Caco-2 (cell line): ENCODE measurements at regions not wholly inside any gene's neighbourhood (a gene's known extent, or its start where the extent isn't known, plus 50 kb on each side); places are given as distances from the start of the nearest gene placed in this dataset.

ENCODE experiments used
- BruUV-seq: library from RNA; stranded (reverse); fragments of 400-500 nt; replicated peaks from 2 replicates; lab custom pipeline; 2021; lab: Mats Ljungman, UMichigan
- CTCF ChIA-PET: fragments of 300-600 bp; sonication (Branson Sonifier 250); formaldehyde crosslinking; loops from one replicate; lab custom pipeline; 2022; ENCODE audit warnings: antibody characterized with exemption; lab: Charles Lee
- POLR2A ChIA-PET: fragments of 300-600 bp; sonication (Branson Sonifier 250); formaldehyde crosslinking; loops from one replicate; lab custom pipeline; 2022; ENCODE audit warnings: antibody characterized with exemption; lab: Charles Lee
- DNase-seq, 2 experiments: peaks; one replicate each; pipeline versions ENCODE4 v3.0.0 to v3.0.0-alpha.2; 2020 to 2022
- H3K27me3 ChIP-seq: replicated peaks from 2 replicates; pipeline ENCODE4 v1.6.0; 2011; ENCODE audit warnings: low read length; ENCODE audit not compliant: control insufficient read depth, insufficient read depth
- H3K36me3 ChIP-seq: 2 replicates; pipeline ENCODE4 v1.5.1; 2011; ENCODE audit warnings: low read length; ENCODE audit not compliant: control insufficient read depth, insufficient read depth
- H3K4me1 ChIP-seq: fragments of 250-450 bp; sonication (Bioruptor Pico); 2 replicates; pipeline ENCODE4 v1.5.1; 2020; ENCODE audit warnings: mild to moderate bottlenecking
- H3K4me3 ChIP-seq: 2 replicates; pipeline ENCODE4 v1.5.1; 2011; ENCODE audit warnings: low read depth, mild to moderate bottlenecking, control low read depth, low read length
- H3K9me3 ChIP-seq: fragments of 250-450 bp; sonication (Bioruptor Pico); 2 replicates; pipeline ENCODE4 v1.5.1; 2020; ENCODE audit warnings: mild to moderate bottlenecking, moderate library complexity
- H3K27ac Mint-ChIP-seq: one replicate; pipeline ENCODE4 v1.8.0; 2022; ENCODE audit warnings: mixed read lengths; ENCODE audit not compliant: unreplicated experiment
- H3K27me3 Mint-ChIP-seq: one replicate; pipeline ENCODE4 v1.8.0; 2022; ENCODE audit warnings: mixed read lengths; ENCODE audit not compliant: insufficient read depth, unreplicated experiment
- H3K36me3 Mint-ChIP-seq: one replicate; pipeline ENCODE4 v1.8.0; 2022; ENCODE audit warnings: mild to moderate bottlenecking, mixed read lengths; ENCODE audit not compliant: insufficient read depth, unreplicated experiment
- H3K4me1 Mint-ChIP-seq: one replicate; pipeline ENCODE4 v1.8.0; 2022; ENCODE audit warnings: low read depth, mixed read lengths; ENCODE audit not compliant: unreplicated experiment
- H3K4me3 Mint-ChIP-seq: one replicate; pipeline ENCODE4 v1.8.0; 2022; ENCODE audit warnings: mild to moderate bottlenecking, moderate library complexity, mixed read lengths; ENCODE audit not compliant: unreplicated experiment
- H3K9me3 Mint-ChIP-seq: one replicate; pipeline ENCODE4 v1.8.0; 2022; ENCODE audit warnings: mixed read lengths; ENCODE audit not compliant: unreplicated experiment
- intact Hi-C: fragments of 100-400 bp; cut with micrococcal nuclease; formaldehyde crosslinking; loops from one replicate; pipeline ENCODE4 v1.10.0; 2022; ENCODE audit not compliant: unreplicated experiment
- TF ChIP-seq, protein P1 (sequence below), 2 experiments: fragments of 200-600 bp in 1 of 2; IDR thresholded peaks; 1 replicate in 1 of 2; 2 replicates in 1 of 2; pipeline versions ENCODE4 v1.5.1 to v1.8.0; 2011 to 2022; ENCODE audit warnings: antibody characterized with exemption in 1 of 2, control low read depth in 1 of 2, inconsistent platforms in 1 of 2, low read depth in 1 of 2, low read length in 1 of 2, mild to moderate bottlenecking in 1 of 2, moderate library complexity in 1 of 2; ENCODE audit not compliant: insufficient read depth in 1 of 2, severe bottlenecking in 1 of 2, unreplicated experiment in 1 of 2

GRCh38 chr9:80407220-80407619, 835.5 kb downstream of the TLE4 start:
- Mint-ChIP-seq H3K4me1 (no peaks in the 10 kb centered on the region), H3K27ac (no peak overlapping the region), H3K27me3 (no peaks in the 10 kb centered on the region), H3K4me3 (no peak overlapping the region), H3K9me3 (no peaks in the 10 kb centered on the region), H3K36me3 (no peaks in the 10 kb centered on the region)
- DNase-seq: no peak
- Histone ChIP-seq H3K36me3 (no peaks in the 10 kb centered on the region), H3K27me3 (no peaks in the 10 kb centered on the region), H3K9me3 (no peaks in the 10 kb centered on the region), H3K4me1 (no peaks in the 10 kb centered on the region), H3K4me3 (no peak overlapping the region)
- TF ChIP-seq, protein P1, sequence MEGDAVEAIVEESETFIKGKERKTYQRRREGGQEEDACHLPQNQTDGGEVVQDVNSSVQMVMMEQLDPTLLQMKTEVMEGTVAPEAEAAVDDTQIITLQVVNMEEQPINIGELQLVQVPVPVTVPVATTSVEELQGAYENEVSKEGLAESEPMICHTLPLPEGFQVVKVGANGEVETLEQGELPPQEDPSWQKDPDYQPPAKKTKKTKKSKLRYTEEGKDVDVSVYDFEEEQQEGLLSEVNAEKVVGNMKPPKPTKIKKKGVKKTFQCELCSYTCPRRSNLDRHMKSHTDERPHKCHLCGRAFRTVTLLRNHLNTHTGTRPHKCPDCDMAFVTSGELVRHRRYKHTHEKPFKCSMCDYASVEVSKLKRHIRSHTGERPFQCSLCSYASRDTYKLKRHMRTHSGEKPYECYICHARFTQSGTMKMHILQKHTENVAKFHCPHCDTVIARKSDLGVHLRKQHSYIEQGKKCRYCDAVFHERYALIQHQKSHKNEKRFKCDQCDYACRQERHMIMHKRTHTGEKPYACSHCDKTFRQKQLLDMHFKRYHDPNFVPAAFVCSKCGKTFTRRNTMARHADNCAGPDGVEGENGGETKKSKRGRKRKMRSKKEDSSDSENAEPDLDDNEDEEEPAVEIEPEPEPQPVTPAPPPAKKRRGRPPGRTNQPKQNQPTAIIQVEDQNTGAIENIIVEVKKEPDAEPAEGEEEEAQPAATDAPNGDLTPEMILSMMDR (IDR thresholded peaks at IDR 0.05; ENCODE audit: insufficient read depth in 1 of 2, low read depth in 1 of 2, low read length in 1 of 2, severe bottlenecking in 1 of 2, unreplicated experiment in 1 of 2): no peak
- intact Hi-C loops: no loop called here
- ChIA-PET CTCF (no interaction called here), POLR2A (no interaction called here)
- BruUV-seq: no TSS peak

- BruUV-seq: no TSS peak
- Histone ChIP-seq H3K4me3 (no peak overlapping the region), H3K27me3 (no peaks in the 10 kb centered on the region), H3K36me3 (no peaks in the 10 kb centered on the region), H3K4me1 (no peaks in the 10 kb centered on the region), H3K9me3 (no peaks in the 10 kb centered on the region)
- no peak for DNase-seq
- H3K4me1 Mint-ChIP-seq: no peaks in the 10 kb centered on the region
- H3K27me3 Mint-ChIP-seq: no peaks in the 10 kb centered on the region
- no peak overlapping the region for H3K4me3 Mint-ChIP-seq
- CTCF ChIA-PET: no interaction called here
- H3K9me3 Mint-ChIP-seq: no peaks in the 10 kb centered on the region
- intact Hi-C loops: no loop called here
- POLR2A ChIA-PET: no interaction called here
- H3K27ac Mint-ChIP-seq: no peak overlapping the region
- H3K36me3 Mint-ChIP-seq: no peaks in the 10 kb centered on the region
- TF ChIP-seq, protein P1 (IDR thresholded peaks at IDR 0.05; ENCODE audit: insufficient read depth in 1 of 2, low read depth in 1 of 2, low read length in 1 of 2, severe bottlenecking in 1 of 2, unreplicated experiment in 1 of 2): no peak
Observed at GRCh38 chr9:80401243-80401642, 829.5 kb downstream of the TLE4 start.

- Histone ChIP-seq H3K4me1 (no peaks in the 10 kb centered on the region), H3K27me3 (no peaks in the 10 kb centered on the region), H3K9me3 (no peaks in the 10 kb centered on the region), H3K4me3 (no peak overlapping the region), H3K36me3 (no peaks in the 10 kb centered on the region)
- H3K9me3 Mint-ChIP-seq: no peaks in the 10 kb centered on the region
- POLR2A ChIA-PET: no interaction called here
- intact Hi-C loops: no loop called here
- no peaks in the 10 kb centered on the region for H3K4me1 Mint-ChIP-seq
- TF ChIP-seq, protein P1 (IDR thresholded peaks at IDR 0.05; ENCODE audit: insufficient read depth in 1 of 2, low read depth in 1 of 2, low read length in 1 of 2, severe bottlenecking in 1 of 2, unreplicated experiment in 1 of 2): no peak
- no TSS peak for BruUV-seq
- no peak overlapping the region for H3K4me3 Mint-ChIP-seq
- H3K27me3 Mint-ChIP-seq: no peaks in the 10 kb centered on the region
- H3K36me3 Mint-ChIP-seq: no peaks in the 10 kb centered on the region
- CTCF ChIA-PET: no interaction called here
- H3K27ac Mint-ChIP-seq: no peak overlapping the region
- DNase-seq: no peak
Observed at GRCh38 chr9:80400624-80401230, 829.0 kb downstream of the TLE4 start.
